OCI-LY3 (cell line): ENCODE measurements at regions not wholly inside any gene's neighbourhood (a gene's known extent, or its start where the extent isn't known, plus 50 kb on each side); places are given as distances from the start of the nearest gene placed in this dataset.

Experiments used
- CTCF ChIP-seq: fragments of 200-600, 300-600 bp; sonication (generic); IDR thresholded peaks from 2 replicates; pipeline ENCODE4 v1.5.1; 2014; ENCODE audit warnings: antibody characterized with exemption, low read length, low read depth
- EZH2phosphoT487 ChIP-seq: fragments of 200-600 bp; shearing (Covaris generic); IDR thresholded peaks from 2 replicates; pipeline ENCODE4 v1.6.1; 2018; ENCODE audit warnings: antibody characterized with exemption, mixed run types, low read depth

DNA sequence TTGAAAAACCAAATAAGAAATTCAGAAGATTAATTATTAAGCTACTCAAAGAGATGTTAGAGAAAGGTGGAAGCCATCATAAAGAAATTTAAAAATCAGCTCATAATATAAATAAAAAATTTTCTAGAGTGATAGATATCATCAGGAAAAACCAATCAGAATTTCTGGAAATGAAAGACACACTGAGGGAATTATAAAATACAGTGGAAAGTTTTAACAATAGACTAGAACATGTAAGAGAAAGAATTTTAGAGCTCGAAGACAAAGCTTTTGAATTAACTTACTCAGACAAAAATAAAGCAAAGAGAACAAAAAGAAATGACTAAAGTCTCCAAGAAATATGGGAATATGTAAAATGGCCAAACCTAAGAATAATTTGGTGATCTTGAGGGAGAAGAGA lies 1926.9 kb upstream of the RAG2 start:
- TF ChIP-seq CTCF (no peak), EZH2phosphoT487 (no peak)
